Activated B cell treated with CpG ODN at 0.5 μM for 24 hours (primary cell): ENCODE measurements at regions not wholly inside any gene's neighbourhood (a gene's known extent, or its start where the extent isn't known, plus 50 kb on each side); places are given as distances from the start of the nearest gene placed in this dataset.
"Not testable (repeated sequence)": the region's sequence is repeated elsewhere in the genome, so short reads cannot be mapped to it uniquely, and the experiment has no call there.

Experiments
- ATAC-seq: fragments of 200-7000 bp; cut with Tn5 transposase; one replicate; pipeline ENCODE4 v1.10.0; 2021; ENCODE audit warnings: low read depth, mild to moderate bottlenecking, moderate library complexity
- CTCF ChIA-PET: fragments of 350-600 bp; sonication (Branson Sonifier 250); formaldehyde crosslinking; loops from one replicate; lab custom pipeline; 2021; ENCODE audit warnings: antibody characterized with exemption; lab: Charles Lee
- POLR2A ChIA-PET: fragments of 350-600 bp; sonication (Branson Sonifier 250); formaldehyde crosslinking; loops from one replicate; lab custom pipeline; 2021; ENCODE audit warnings: antibody characterized with exemption; lab: Charles Lee
- DNase-seq: peaks from one replicate; pipeline ENCODE4 v3.0.0; 2022
- H3K27ac Mint-ChIP-seq: one replicate; pipeline ENCODE4 v1.8.0; 2020; ENCODE audit warnings: mixed read lengths
- H3K27me3 Mint-ChIP-seq: one replicate; pipeline ENCODE4 v1.8.0; 2021; ENCODE audit warnings: mixed read lengths
- H3K36me3 Mint-ChIP-seq: one replicate; pipeline ENCODE4 v1.8.0; 2021; ENCODE audit warnings: low read depth, mixed read lengths
- H3K4me1 Mint-ChIP-seq: one replicate; pipeline ENCODE4 v1.8.0; 2021; ENCODE audit warnings: mixed read lengths
- H3K4me3 Mint-ChIP-seq: one replicate; pipeline ENCODE4 v1.8.0; 2020; ENCODE audit warnings: mild to moderate bottlenecking, mixed read lengths
- H3K9me3 Mint-ChIP-seq: one replicate; pipeline ENCODE4 v1.8.0; 2020; ENCODE audit warnings: mixed read lengths
- CTCF ChIP-seq: fragments of 200-600 bp; IDR thresholded peaks from one replicate; pipeline ENCODE4 v1.8.0; 2022; ENCODE audit warnings: antibody characterized with exemption, mild to moderate bottlenecking
- intact Hi-C: fragments of 100-400 bp; cut with micrococcal nuclease; formaldehyde crosslinking; loops from one replicate; pipeline ENCODE4 v1.15.1; 2024

GRCh38 chr9:13033959-13034693 is 245.4 kb downstream of the MPDZ start:
- intact Hi-C loops, result no loop called here
- no peaks in the 10 kb centered on the region for H3K4me1 Mint-ChIP-seq
- H3K9me3 Mint-ChIP-seq, result peaks cover 4% of the 10 kb centered on the region
- no peak overlapping the region for H3K27ac Mint-ChIP-seq
- ChIA-PET POLR2A (no interaction called here), CTCF (no interaction called here)
- no peaks in the 10 kb centered on the region for H3K27me3 Mint-ChIP-seq
- DNase-seq (no peak), ATAC-seq (no peak)
- H3K36me3 Mint-ChIP-seq, result no peaks in the 10 kb centered on the region
- no peak overlapping the region for H3K4me3 Mint-ChIP-seq
- TF ChIP-seq CTCF, result no peak

GRCh38 chr9:13034694-13035002 is 244.8 kb downstream of the MPDZ start:
- ChIA-PET POLR2A (no interaction called here), CTCF (no interaction called here)
- no peak overlapping the region for H3K27ac Mint-ChIP-seq
- no peak for DNase-seq
- H3K4me1 Mint-ChIP-seq, result no peaks in the 10 kb centered on the region
- no peaks in the 10 kb centered on the region for H3K27me3 Mint-ChIP-seq
- no peaks in the 10 kb centered on the region for H3K36me3 Mint-ChIP-seq
- intact Hi-C loops, result no loop called here
- peaks cover 4% of the 10 kb centered on the region for H3K9me3 Mint-ChIP-seq
- H3K4me3 Mint-ChIP-seq, result no peak overlapping the region
- ATAC-seq, result no peak
- TF ChIP-seq CTCF, result no peak

- Mint-ChIP-seq H3K4me1 (no peaks in the 10 kb centered on the region), H3K4me3 (no peak overlapping the region), H3K9me3 (peaks cover 2% of the 10 kb centered on the region), H3K27ac (no peak overlapping the region), H3K27me3 (no peaks in the 10 kb centered on the region), H3K36me3 (no peaks in the 10 kb centered on the region)
- intact Hi-C loops, result no loop called here
- no peak for ATAC-seq
- DNase-seq, result no peak
- no peak for TF ChIP-seq CTCF
- ChIA-PET CTCF (no interaction called here), POLR2A (no interaction called here)
These were observed 243.7 kb downstream of the MPDZ start for GRCh38 chr9:13035822-13036221.

- ATAC-seq, H3K4me1 Mint-ChIP-seq, H3K9me3 Mint-ChIP-seq, H3K27ac Mint-ChIP-seq, POLR2A ChIA-PET, H3K36me3 Mint-ChIP-seq, CTCF ChIA-PET, DNase-seq, H3K27me3 Mint-ChIP-seq, intact Hi-C loops, H3K4me3 Mint-ChIP-seq: not testable (repeated sequence)
These were observed 241.7 kb downstream of the MPDZ start for GRCh38 chr9:13037808-13038207.

- intact Hi-C loops, result no loop called here
- no peak for DNase-seq
- CTCF ChIA-PET, result no interaction called here
- no peaks in the 10 kb centered on the region for H3K36me3 Mint-ChIP-seq
- POLR2A ChIA-PET, result no interaction called here
- H3K27ac Mint-ChIP-seq, result no peak overlapping the region
- no peak for TF ChIP-seq CTCF
- no peak for ATAC-seq
- H3K9me3 Mint-ChIP-seq, result no peaks in the 10 kb centered on the region
- H3K4me1 Mint-ChIP-seq, result no peaks in the 10 kb centered on the region
- no peaks in the 10 kb centered on the region for H3K27me3 Mint-ChIP-seq
- no peak overlapping the region for H3K4me3 Mint-ChIP-seq
These were observed 231.5 kb downstream of the MPDZ start for GRCh38 chr9:13047827-13048587.
